ENCODE measurements at regions not wholly inside any gene's neighbourhood (a gene's known extent, or its start where the extent isn't known, plus 50 kb on each side); places are given as distances from the start of the nearest gene placed in this dataset.

GRCh38 chr2:180122874-180123273 lies 115.8 kb upstream of the CWC22 start:
- TF ChIP-seq CTCF (conservative IDR thresholded peaks at IDR 0.05 in 1 of 2, IDR thresholded peaks at IDR 0.05 in 1 of 2; ENCODE audit: extremely low read depth in 1 of 2, insufficient read depth in 1 of 2, low read depth in 1 of 2, low read length in 2 of 2) (no peak), EZH2 (IDR thresholded peaks at IDR 0.05; ENCODE audit: borderline replicate concordance, low read length) (no peak)

All from mammary epithelial cell (primary cell).